NCI-H446 (cell line): ENCODE measurements at regions not wholly inside any gene's neighbourhood (a gene's known extent, or its start where the extent isn't known, plus 50 kb on each side); places are given as distances from the start of the nearest gene placed in this dataset.

Source experiments
- DNase-seq, 2 experiments: peaks; one replicate each; lab custom pipeline; 2025; lab: John Stamatoyannopoulos, UW

DNA sequence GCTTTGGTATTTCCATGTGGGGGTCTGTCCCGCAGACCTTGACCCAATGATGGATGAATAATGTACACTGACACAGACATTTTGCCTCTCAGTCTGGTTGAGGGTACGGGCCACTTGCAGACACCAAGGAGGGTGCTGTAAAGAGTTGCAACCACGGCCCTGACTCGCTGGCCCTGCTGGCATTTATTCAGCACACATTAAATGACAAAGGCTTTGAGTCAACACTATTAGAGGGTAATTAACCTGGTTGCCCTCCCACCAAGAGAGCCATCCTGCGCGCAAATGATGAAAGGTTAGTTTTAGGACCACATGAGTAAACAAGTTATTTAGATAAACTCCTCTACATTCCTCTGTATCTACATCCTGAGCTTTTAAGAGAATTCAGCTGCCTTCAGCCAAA is 308.9 kb upstream of the MMS22L start:
- no peak for DNase-seq

- no peak for DNase-seq
These were observed 311.8 kb upstream of the MMS22L start for GRCh38 chr6:97594844-97595243.

DNA sequence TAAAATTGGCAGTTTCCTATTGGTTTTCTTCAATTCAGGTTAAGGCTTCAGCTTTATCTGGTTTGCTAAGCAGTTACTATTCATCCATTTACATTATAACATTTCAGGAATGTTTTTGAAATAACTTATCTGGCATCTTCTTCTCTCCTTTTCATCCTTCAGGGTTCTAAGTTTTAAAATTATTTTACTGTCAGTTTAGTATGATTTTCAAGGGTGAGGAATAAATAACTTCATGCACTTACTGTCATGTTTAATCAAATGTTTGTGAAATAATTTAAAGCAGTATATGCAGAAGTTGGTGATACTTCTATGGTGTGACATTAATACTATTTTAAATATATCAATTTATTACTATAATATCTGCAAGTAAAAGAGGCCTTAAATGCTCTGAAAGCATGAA is 338.1 kb upstream of the MMS22L start:
- no peak for DNase-seq

DNA sequence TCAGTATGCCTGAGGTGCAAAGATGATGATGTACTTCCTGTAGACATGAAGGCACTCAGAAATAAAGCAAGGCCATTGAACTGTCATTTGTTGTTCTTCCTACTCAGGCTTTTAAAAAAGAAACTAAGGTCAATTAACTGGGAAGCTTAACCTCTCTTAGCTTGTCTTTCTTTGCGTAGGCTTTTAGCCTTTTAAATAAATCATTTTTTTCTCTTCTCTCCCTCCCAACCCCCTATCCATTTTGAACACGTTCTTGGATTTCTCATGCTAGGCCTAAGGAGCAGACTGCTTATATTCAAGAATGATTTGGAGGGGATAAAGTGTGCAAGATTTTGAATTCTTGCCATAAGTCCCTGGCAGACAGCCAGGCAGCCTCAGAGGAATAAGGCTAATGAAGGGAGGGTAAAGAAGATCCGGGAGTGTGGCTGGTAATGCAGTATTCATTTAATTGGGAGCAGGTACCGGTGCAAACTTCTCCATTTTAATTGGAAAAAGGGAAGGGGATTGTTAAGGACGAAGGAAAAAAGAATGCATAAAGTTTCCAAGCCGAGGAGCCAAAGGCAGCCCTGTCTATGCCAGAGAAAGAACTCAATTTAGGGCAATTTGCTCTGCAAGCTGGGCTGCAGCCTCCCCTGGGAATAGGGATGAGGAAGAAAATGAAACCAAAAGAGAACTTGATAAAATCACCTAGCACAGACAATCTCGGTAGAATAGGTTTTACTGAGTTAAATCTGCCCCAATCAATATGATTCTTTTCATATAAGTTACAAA is 343.8 kb upstream of the MMS22L start:
- peak; percentile 38 to 83 for DNase-seq

DNA sequence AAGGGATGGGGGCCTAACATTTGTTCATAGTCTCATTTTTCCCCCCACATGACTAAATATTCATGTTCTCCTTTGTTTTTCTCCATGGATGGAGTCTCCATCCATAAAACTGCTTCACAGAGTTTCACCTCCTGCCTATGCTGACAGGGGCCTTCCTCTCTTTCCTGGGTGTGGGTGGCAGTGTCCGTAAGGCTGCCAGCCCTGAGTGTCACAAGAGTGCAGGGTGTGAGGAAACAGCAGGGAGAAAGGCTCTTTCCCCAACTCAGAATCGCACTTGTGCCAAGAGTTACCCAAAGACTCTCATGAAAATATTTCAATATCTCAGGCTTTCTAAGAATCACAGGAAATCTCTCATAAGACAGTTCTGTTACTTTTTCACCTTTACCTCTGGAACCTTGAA is 346.2 kb upstream of the MMS22L start:
- DNase-seq = no peak

GRCh38 chr6:97630604-97631003 is 347.6 kb upstream of the MMS22L start:
- DNase-seq = no peak

- no peak for DNase-seq
These were observed 349.3 kb upstream of the MMS22L start for GRCh38 chr6:97632341-97632740.

DNA sequence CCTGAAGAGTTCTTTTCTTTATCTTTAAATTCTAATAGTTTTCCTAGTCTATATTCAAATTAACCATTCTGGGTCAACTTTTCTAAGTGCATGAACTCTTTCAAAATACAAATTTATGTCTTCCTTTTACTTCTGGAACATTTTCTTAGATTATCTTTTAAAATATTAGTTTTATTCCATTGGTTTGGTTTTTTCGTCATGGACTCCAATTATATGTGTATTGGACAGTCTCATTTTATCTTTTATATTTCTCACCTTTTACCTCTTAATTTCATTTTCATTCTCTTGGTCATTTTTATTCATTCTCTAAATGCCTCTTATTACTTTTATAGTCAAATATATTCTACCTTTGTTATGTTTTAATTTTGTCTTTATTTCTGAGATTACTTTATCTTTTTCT is 356.7 kb upstream of the MMS22L start:
- DNase-seq = no peak

DNA sequence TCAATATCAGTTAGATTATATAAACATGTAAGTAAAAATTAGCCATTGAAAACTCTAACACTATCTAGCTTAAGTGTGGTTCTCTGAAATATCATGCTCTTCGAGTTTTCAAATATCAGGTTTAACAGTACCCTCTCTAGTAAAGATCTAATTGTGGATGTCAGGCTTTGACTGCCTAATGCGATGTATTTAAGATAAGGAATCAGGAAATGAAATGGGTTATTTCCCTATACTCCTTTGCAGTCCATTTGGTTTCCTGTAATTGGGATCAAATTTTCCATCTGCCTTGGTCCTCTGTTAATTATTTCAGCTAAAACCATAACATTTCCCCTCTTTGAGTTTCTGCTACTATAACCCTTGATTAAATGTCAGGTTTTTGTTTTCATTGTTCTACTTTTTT is 361.3 kb upstream of the MMS22L start:
- DNase-seq = no peak

GRCh38 chr6:97645757-97646156 is 362.7 kb upstream of the MMS22L start:
- no peak for DNase-seq

DNA sequence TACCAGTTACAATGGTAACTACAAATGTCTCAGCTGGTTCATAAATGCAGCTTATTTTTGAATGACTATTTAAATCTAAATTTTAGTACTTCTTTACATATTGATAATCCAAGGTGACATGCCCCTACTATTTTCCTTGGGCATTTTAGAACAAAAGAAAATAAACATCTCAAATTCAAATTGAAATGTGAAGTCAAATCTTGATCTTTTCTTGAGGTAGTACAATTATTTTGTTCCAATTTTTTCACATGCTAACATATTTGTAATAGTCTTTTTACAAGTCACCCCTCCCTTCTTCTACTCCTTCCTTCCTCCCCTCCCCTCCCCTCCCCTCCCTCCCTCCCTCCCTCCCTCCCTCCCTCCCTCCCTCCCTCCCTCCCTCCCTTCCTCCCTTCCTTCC is 370.1 kb upstream of the MMS22L start:
- no peak for DNase-seq

DNA sequence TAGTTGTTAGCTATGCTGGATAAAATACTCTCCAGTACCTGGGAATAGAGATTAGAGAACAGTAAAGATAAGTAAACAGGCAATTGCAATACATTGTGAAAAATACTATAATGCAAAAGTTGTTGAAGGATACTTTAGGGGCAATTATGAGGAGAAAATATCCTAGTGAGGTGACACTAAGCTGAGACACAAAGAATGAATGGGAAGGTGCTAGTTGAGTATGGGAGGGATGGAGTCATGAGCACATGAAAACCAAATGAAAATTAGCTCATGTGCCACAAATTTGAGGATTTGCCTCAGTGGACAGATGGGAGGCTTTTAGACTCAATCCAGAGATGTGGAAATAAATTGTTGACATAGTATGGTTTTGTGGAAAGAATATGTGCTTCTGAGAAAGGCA is 370.5 kb upstream of the MMS22L start:
- peak in 1 of 2 experiments; percentile 4 for DNase-seq

DNA sequence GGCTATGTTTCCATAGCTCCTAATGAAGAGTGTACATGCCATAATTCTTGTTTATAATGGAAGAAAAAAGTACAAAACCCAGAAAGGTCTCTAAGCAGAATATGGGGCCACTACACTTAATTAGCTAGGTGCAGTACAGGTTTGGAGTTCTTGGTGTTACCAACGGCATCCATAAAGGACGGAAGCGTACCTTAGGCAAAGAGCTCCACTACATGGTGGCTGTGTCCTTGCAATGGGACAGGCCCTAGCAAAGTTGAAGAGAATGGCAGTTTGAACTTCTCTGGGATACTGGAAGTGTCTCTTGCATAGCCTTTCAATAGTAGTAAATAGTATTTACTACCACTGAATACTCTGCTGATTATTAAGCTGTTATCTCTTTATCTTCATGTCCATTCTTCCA is 371.7 kb upstream of the MMS22L start:
- DNase-seq = no peak

DNA sequence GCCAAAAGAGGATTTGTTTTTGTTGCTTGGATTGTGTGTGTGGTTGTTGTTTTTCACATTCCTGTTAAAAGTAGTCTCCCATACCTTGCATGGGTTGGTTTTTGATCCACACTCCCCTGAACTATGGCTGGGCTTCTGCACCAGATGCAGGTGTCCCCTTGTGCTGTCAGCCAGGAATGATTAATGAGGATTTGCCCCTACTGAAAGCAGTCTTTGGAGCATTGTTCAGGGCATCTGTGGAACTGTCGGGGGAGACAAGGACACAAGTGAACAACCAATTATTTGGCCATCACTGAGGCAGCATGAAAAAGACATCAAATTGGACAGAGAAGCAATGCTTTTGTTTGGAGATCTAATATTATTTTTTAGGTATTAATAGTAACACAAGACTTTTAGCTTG is 373.2 kb upstream of the MMS22L start:
- peak in 1 of 2 experiments; percentile 3 for DNase-seq

- DNase-seq = no peak
These were observed 373.8 kb upstream of the MMS22L start for GRCh38 chr6:97656706-97657350.

GRCh38 chr6:97658090-97658489 is 375.1 kb upstream of the MMS22L start:
- DNase-seq = no peak

DNA sequence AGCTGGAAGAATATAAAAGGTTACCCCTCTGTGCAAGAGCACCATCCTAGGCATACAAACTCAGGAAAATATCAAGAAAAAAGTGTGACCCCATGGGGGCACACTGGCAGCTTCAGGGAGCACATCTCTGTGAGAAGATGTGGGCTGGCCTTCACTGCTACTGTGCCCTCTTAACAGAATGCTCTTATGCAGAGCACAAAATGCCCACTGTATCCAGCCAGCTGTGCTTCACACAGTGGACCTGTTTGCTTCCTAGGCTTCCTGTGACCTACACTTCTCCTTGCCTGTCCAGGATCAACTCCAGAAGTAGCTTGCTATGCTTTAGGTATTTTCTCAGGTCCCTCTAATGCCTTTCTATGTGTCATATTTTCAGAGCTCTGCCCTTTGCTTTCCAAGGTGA is 380.2 kb upstream of the MMS22L start:
- no peak for DNase-seq

GRCh38 chr6:97665446-97665845 is 382.4 kb upstream of the MMS22L start:
- DNase-seq = no peak

- no peak for DNase-seq
These were observed 383.9 kb upstream of the MMS22L start for GRCh38 chr6:97666889-97667288.

DNA sequence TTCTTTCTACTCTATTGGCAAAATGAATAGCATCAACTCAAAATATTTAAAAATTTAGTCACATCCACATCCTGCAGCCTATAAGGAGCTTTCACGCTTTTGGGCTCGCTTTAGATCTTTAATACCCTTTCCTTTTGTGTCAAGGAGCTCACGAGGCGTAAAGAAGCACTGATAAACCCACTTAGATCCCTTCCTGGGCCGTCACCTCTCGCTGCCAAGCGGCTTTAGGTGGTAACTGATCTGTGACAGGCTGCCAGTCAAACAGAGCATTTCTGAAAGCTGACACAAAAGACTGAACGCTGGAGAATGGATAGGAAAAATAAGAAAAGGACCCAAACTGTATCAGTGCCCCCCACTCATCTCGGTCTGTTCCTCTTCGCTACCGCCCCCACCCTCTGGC is 385.7 kb upstream of the MMS22L start:
- DNase-seq = peak; percentile 33 to 74

DNA sequence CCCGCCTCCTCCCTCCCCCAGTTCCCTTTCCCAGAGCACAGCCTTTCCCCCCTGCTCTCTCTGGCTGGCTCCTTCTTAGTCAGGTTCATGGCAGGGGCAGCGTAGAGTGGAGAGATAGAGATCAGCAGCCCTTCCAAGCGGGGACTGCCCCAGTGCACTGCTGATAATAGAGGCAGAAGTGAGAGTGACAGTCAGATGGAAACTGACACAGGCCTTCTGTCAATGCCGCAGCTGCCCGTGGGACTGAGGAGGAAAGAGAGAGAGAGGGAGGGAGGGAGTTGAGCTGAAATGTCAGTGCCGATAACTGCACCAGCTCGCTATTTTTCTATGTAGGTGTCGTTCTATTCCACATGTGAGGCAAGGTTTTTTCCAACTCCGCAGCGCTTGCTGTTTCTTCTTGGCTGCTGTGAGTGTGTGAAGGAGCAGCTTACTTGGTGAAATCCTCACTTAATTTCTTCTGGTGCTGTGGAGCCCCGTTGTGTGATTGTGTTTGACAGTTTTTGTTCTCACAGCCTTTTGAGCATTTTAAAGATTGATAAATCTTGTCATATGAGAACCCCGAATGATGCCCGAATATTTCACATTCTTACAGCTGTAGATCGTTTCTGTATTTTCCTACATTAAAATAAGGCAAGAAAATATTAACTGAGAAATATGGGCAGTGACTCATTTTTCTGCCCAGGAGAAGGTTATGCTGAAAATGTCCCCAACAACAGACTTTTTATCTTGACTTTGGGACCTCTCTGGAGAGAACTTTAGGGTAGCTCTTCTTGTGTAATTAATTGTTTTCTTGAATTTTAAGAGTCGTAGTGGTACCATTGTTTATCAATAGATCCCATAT is 386.4 kb upstream of the MMS22L start:
- DNase-seq = peak in 1 of 2 experiments; percentile 57

GRCh38 chr6:97674802-97675201 is 391.8 kb upstream of the MMS22L start:
- no peak for DNase-seq

DNA sequence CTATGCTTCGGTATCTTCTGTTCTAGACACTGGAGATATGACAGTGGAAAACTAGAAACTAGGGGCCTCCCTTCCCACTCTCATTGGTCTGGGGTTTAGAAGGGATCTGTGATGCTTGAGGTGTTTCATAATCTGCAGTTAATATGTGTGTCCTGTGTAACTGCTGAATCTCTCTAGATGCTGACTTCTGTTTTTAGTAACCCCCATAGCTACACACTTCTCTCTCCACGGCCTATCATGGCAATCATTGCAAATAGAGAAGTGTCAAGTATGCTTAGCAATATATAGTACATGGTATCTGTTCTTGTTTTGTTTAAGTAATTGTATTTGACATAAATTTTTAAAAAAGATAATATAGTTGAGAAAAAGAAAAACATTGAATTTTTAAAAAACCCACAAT is 394.6 kb upstream of the MMS22L start:
- no peak for DNase-seq
